ACHN (cell line): ENCODE measurements at regions not wholly inside any gene's neighbourhood (a gene's known extent, or its start where the extent isn't known, plus 50 kb on each side); places are given as distances from the start of the nearest gene placed in this dataset.

Source experiments
- DNase-seq: peaks from one replicate; pipeline ENCODE4 v3.0.0-alpha.2; 2015
- in situ Hi-C: cut with HindIII; loops from 2 replicates; pipeline ENCODE4 v1.10.0; 2017; ENCODE audit warnings: low sequenced_read_pairs, low pct_ligation_motif_present, low pct_unique_long_range_greater_than_20kb

- DNase-seq = peak; percentile 68
- in situ Hi-C loops = no loop called here
Measured at GRCh38 chr2:160917850-160918249, 242.4 kb upstream of the TANK start.

GRCh38 chr2:160918258-160918657 is 242.0 kb upstream of the TANK start:
- no peak for DNase-seq
- in situ Hi-C loops = no loop called here

- peak; percentile 56 for DNase-seq
- in situ Hi-C loops = no loop called here
Measured at GRCh38 chr2:160918906-160919503, 241.2 kb upstream of the TANK start.

- in situ Hi-C loops = no loop called here
- DNase-seq = no peak
Measured at GRCh38 chr2:160920061-160920460, 240.2 kb upstream of the TANK start.

- DNase-seq = no peak
- in situ Hi-C loops = no loop called here
Measured at GRCh38 chr2:160920791-160921303, 239.4 kb upstream of the TANK start.

DNA sequence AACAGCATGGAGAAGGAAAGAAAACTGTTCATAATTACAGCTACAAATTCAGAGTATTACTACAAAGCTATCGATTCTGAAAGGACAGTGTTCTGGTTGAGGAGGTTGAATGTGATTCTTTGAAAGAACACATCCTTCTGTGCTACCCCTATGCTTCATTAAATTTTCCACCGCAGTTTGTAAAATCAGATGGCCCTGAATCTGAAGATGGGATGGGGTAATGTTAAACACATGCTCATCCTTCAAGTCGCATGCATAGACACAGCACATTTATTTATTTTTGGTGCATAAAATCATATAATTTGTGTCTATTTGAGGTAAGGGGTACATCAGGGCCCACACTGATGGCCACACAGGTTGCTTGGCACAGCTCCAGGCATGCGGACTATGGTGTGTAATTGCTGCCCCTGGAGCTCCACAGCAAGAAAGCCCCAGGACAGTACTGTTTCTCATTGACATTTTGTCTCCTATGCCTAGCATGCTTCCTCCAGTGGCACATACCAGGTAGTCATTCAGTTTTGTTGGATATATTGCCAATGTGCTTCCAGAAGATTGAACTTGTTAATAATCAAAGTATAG is 238.8 kb upstream of the TANK start:
- no peak for DNase-seq
- in situ Hi-C loops = no loop called here

- DNase-seq = no peak
- in situ Hi-C loops = no loop called here
Measured at GRCh38 chr2:160924936-160925353, 235.3 kb upstream of the TANK start.

GRCh38 chr2:160925956-160926355 is 234.3 kb upstream of the TANK start:
- no peak for DNase-seq
- in situ Hi-C loops = no loop called here

DNA sequence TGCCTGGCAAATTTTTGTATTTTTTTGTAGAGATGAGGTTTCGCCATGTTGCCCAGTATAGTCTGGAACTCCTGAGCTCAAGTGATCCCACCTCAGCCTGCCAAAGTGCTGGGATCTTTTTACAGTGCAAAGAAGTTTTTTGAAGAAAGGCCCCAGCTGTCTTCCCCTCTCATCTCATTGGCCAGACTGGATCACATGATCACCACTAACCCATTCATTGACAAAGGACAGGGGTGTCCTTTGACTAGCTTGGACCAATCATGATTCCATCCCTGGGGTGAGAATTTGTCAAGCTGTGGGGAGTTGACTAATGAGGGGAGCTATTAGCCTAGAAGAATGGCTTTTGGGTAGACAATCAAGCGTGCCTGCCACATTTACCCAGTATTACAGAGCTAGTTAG is 232.9 kb upstream of the TANK start:
- no peak for DNase-seq
- in situ Hi-C loops = no loop called here

DNA sequence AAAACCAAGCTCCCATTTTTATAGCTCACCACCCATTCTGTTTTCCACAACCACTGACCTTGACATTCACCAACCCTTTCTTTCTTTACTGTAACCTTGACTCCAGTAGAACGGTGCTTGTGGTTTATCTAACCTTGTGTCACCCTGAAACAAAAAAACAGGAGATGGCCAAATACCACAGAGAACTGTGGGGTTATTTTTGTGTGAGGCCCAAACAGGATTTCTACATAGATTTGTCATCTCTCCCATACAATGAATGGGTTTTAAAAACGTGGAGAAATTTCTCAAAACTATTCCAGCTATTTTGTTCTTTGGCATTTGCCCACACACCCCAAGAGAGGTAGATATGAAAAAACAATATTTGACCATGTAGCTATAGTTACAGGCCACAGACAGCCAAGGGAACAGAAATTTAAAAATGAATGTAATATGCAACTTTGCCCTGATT is 231.3 kb upstream of the TANK start:
- no peak for DNase-seq
- in situ Hi-C loops = no loop called here

DNA sequence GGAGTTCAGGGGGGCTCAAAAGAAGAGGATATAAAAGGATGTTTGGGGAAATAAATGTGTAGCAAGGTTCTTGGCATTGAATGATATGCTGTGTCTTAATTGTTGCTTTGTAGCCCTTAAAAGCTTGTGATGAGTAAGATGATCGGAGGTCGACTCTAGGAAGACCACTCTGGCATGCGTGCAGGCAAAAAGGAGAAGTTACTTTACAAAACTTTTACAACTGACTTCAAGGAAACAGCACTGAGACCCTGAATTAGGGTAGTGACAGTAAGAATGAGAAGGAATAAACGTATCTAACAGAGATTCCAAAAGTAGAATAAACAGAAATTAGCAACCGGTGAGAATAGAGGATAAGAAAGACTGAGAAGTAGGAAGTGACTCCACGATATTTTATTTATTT is 228.7 kb upstream of the TANK start:
- no peak for DNase-seq
- in situ Hi-C loops = no loop called here

GRCh38 chr2:160932960-160933359 is 227.3 kb upstream of the TANK start:
- in situ Hi-C loops = no loop called here

GRCh38 chr2:160934263-160934662 is 226.0 kb upstream of the TANK start:
- DNase-seq = no peak
- in situ Hi-C loops = no loop called here

More at GRCh38 chr2:160932960-160933359, 227.3 kb upstream of the TANK start:
- no peak for DNase-seq

- DNase-seq = no peak
- in situ Hi-C loops = no loop called here
Measured at GRCh38 chr2:160934991-160935390, 225.2 kb upstream of the TANK start.

- DNase-seq = no peak
- in situ Hi-C loops = no loop called here
Measured at GRCh38 chr2:160936044-160936806, 224.0 kb upstream of the TANK start.

GRCh38 chr2:160940271-160940670 is 220.0 kb upstream of the TANK start:
- in situ Hi-C loops = no loop called here
- DNase-seq = no peak

- in situ Hi-C loops = no loop called here
- DNase-seq = no peak
Measured at GRCh38 chr2:160940699-160941098, 219.5 kb upstream of the TANK start.

- in situ Hi-C loops = no loop called here
- DNase-seq = no peak
Measured at GRCh38 chr2:160941290-160941846, 218.9 kb upstream of the TANK start.

- no peak for DNase-seq
- in situ Hi-C loops = no loop called here
Measured at GRCh38 chr2:160942476-160943142, 217.6 kb upstream of the TANK start.
